Panc1 (cell line): ENCODE measurements at regions not wholly inside any gene's neighbourhood (a gene's known extent, or its start where the extent isn't known, plus 50 kb on each side); places are given as distances from the start of the nearest gene placed in this dataset.
"Not testable (repeated sequence)": the region's sequence is repeated elsewhere in the genome, so short reads cannot be mapped to it uniquely, and the experiment has no call there.

Source experiments
- ATAC-seq: fragments of 200-7000 bp; cut with Tn5 transposase; 2 replicates; pipeline ENCODE4 v1.9.1; 2020; ENCODE audit warnings: mild to moderate bottlenecking, moderate library complexity
- BruUV-seq: library from RNA; stranded (reverse); fragments of 400-500 nt; replicated peaks from 2 replicates; lab custom pipeline; 2021; lab: Mats Ljungman, UMichigan
- CTCF ChIA-PET: fragments of 300-600 bp; sonication (Branson Sonifier 250); formaldehyde crosslinking; loops from one replicate; lab custom pipeline; 2022; ENCODE audit warnings: antibody characterized with exemption; lab: Charles Lee
- POLR2A ChIA-PET: fragments of 300-600 bp; sonication (Branson Sonifier 250); formaldehyde crosslinking; loops from one replicate; lab custom pipeline; 2022; ENCODE audit warnings: antibody characterized with exemption; lab: Charles Lee
- DNase-seq: peaks from one replicate; pipeline ENCODE4 v3.0.0-alpha.2; 2010; ENCODE audit warnings: low read depth, low spot score
- H3K27ac ChIP-seq: 2 replicates; pipeline ENCODE4 v1.5.1; 2011; ENCODE audit warnings: mild to moderate bottlenecking, low read length, inconsistent platforms
- H3K27me3 ChIP-seq: fragments of 200-500 bp; sonication (Bioruptor generic); 2 replicates; pipeline ENCODE4 v1.6.0; 2014; ENCODE audit warnings: low read length, inconsistent platforms; ENCODE audit not compliant: control insufficient read depth, insufficient read depth
- H3K36me3 ChIP-seq: fragments of 200-500 bp; sonication (Bioruptor generic); 2 replicates; pipeline ENCODE4 v1.5.1; 2014; ENCODE audit warnings: inconsistent platforms, mild to moderate bottlenecking, low read length, moderate library complexity; ENCODE audit not compliant: control insufficient read depth, insufficient read depth
- H3K4me1 ChIP-seq: 2 replicates; pipeline ENCODE4 v1.5.1; 2011; ENCODE audit warnings: inconsistent platforms, mild to moderate bottlenecking, low read length, moderate library complexity; ENCODE audit not compliant: control insufficient read depth, insufficient read depth
- H3K4me3 ChIP-seq, 2 experiments: 2 replicates each; pipeline ENCODE4 v1.5.1; 2011 to 2012; ENCODE audit warnings: low read depth in 2 of 2, low read length in 2 of 2, mild to moderate bottlenecking in 2 of 2, inconsistent platforms in 1 of 2, moderate library complexity in 1 of 2
- H3K9me3 ChIP-seq: fragments of 200-500 bp; sonication (Bioruptor generic); 2 replicates; pipeline ENCODE4 v1.5.1; 2014; ENCODE audit warnings: low read depth, mild to moderate bottlenecking, inconsistent platforms, low read length, moderate library complexity; ENCODE audit not compliant: control insufficient read depth, insufficient read depth
- POLR2AphosphoS5 ChIP-seq: IDR thresholded peaks from 2 replicates; pipeline ENCODE4 v1.6.1; 2012; ENCODE audit warnings: mild to moderate bottlenecking, low read depth, low read length, moderate library complexity
- REST ChIP-seq, 2 experiments: IDR thresholded peaks; 2 replicates each; pipeline ENCODE4 v1.6.1; 2011 to 2012; ENCODE audit warnings: low read depth in 2 of 2, control low read depth in 1 of 2, low read length in 1 of 2, mild to moderate bottlenecking in 1 of 2, moderate library complexity in 1 of 2; ENCODE audit not compliant: insufficient read depth in 1 of 2
- SIN3A ChIP-seq: IDR thresholded peaks from 2 replicates; pipeline ENCODE4 v1.6.1; 2012; ENCODE audit warnings: low read depth, mild to moderate bottlenecking, low read length, moderate library complexity, borderline replicate concordance; ENCODE audit not compliant: insufficient read depth
- TCF7L2 ChIP-seq: IDR thresholded peaks from 2 replicates; pipeline ENCODE4 v1.6.1; 2011; ENCODE audit warnings: mild to moderate bottlenecking, low read depth, low read length, inconsistent platforms
- in situ Hi-C: cut with HindIII; loops from 2 replicates; pipeline ENCODE4 v1.10.0; 2016; ENCODE audit warnings: low sequenced_read_pairs, low pct_unique_long_range_greater_than_20kb
- intact Hi-C: fragments of 100-400 bp; cut with micrococcal nuclease; formaldehyde crosslinking; loops from one replicate; pipeline ENCODE4 v1.10.0; 2022; ENCODE audit not compliant: unreplicated experiment
- TF ChIP-seq, protein P1 (sequence below): fragments of 450-650 bp; IDR thresholded peaks from 2 replicates; pipeline ENCODE4 v1.5.1; 2017; ENCODE audit warnings: mild to moderate bottlenecking

DNA sequence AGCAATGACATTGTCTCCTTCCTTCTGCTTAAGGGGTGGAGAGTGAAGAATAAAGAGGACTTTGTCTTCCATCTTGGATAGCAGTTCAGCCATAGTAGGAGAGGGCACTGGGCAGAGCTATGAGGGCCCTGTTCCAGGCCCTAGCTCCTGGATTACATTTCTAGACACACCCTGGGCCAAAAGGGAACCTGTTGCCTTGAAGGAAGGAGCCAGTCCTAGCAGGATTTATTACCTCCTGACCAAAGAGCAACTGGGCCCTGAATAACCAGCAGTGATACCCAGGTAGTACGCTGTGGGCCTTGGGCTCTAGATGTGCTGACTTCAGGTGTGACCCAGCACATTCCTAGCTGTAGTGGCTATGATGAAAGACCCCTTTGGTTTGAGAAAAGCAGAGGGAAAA, 95.8 kb downstream of the RMI1 start:
- ChIA-PET CTCF (no interaction called here), POLR2A (no interaction called here)
- no peaks in the 10 kb centered on the region for H3K36me3 ChIP-seq
- no peaks in the 10 kb centered on the region for H3K27me3 ChIP-seq
- BruUV-seq: no TSS peak
- TF ChIP-seq TCF7L2: no peak
- no peak for TF ChIP-seq SIN3A
- TF ChIP-seq REST (IDR thresholded peaks at IDR 0.05; ENCODE audit: insufficient read depth in 1 of 2, low read depth in 2 of 2, low read length in 1 of 2): no peak
- TF ChIP-seq, protein P1, sequence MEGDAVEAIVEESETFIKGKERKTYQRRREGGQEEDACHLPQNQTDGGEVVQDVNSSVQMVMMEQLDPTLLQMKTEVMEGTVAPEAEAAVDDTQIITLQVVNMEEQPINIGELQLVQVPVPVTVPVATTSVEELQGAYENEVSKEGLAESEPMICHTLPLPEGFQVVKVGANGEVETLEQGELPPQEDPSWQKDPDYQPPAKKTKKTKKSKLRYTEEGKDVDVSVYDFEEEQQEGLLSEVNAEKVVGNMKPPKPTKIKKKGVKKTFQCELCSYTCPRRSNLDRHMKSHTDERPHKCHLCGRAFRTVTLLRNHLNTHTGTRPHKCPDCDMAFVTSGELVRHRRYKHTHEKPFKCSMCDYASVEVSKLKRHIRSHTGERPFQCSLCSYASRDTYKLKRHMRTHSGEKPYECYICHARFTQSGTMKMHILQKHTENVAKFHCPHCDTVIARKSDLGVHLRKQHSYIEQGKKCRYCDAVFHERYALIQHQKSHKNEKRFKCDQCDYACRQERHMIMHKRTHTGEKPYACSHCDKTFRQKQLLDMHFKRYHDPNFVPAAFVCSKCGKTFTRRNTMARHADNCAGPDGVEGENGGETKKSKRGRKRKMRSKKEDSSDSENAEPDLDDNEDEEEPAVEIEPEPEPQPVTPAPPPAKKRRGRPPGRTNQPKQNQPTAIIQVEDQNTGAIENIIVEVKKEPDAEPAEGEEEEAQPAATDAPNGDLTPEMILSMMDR: no peak
- TF ChIP-seq POLR2AphosphoS5: no peak
- ATAC-seq (no peak), DNase-seq (no peak)
- H3K4me1 ChIP-seq: no peaks in the 10 kb centered on the region
- intact Hi-C loops: no loop called here
- in situ Hi-C loops: no loop called here
- H3K27ac ChIP-seq: no peak overlapping the region
- H3K9me3 ChIP-seq: no peaks in the 10 kb centered on the region
- no peak overlapping the region for H3K4me3 ChIP-seq

- CTCF ChIA-PET, DNase-seq, H3K9me3 ChIP-seq, POLR2A ChIA-PET, intact Hi-C loops, ATAC-seq, H3K27me3 ChIP-seq, H3K4me3 ChIP-seq, H3K27ac ChIP-seq, H3K36me3 ChIP-seq, H3K4me1 ChIP-seq, in situ Hi-C loops, BruUV-seq: not testable (repeated sequence)
These were observed 97.2 kb downstream of the RMI1 start for GRCh38 chr9:84077816-84078215.

DNA sequence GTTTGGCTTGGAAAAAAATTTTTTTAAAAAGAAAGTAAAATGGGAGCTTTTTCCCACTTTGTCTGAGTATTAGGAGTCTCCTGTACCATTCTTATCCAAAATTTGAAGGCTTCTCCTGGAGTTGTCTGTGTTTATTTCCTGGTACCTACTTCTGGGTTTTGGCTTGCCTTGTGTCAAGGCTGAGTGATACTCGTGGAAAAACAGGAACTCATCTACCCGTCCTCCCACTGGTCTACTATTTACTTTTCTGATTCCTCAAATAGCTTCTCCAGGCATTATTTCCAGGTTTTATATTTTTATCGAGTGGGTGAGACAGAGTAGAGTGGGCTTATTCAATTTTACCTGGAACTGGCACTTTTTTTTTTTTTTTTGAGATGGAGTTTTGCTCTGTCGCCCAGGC, 99.4 kb downstream of the RMI1 start:
- no peak overlapping the region for H3K27ac ChIP-seq
- no TSS peak for BruUV-seq
- H3K9me3 ChIP-seq: no peaks in the 10 kb centered on the region
- CTCF ChIA-PET: no interaction called here
- no peaks in the 10 kb centered on the region for H3K4me1 ChIP-seq
- no peak overlapping the region for H3K4me3 ChIP-seq
- POLR2A ChIA-PET: no interaction called here
- intact Hi-C loops (no loop called here), in situ Hi-C loops (no loop called here)
- TF ChIP-seq TCF7L2 (no peak), SIN3A (no peak), POLR2AphosphoS5 (no peak), REST (IDR thresholded peaks at IDR 0.05; ENCODE audit: insufficient read depth in 1 of 2, low read depth in 2 of 2, low read length in 1 of 2) (no peak)
- TF ChIP-seq, protein P1: no peak
- ATAC-seq (no peak), DNase-seq (no peak)
- H3K27me3 ChIP-seq: no peaks in the 10 kb centered on the region
- no peaks in the 10 kb centered on the region for H3K36me3 ChIP-seq
